Pulmonary artery endothelial cell (primary cell): ENCODE measurements at regions not wholly inside any gene's neighbourhood (a gene's known extent, or its start where the extent isn't known, plus 50 kb on each side); places are given as distances from the start of the nearest gene placed in this dataset.
"Not testable (repeated sequence)": the region's sequence is repeated elsewhere in the genome, so short reads cannot be mapped to it uniquely, and the experiment has no call there.

Experiments used
- DNase-seq: peaks from one replicate; pipeline ENCODE4 v3.0.0-alpha.2; 2011; ENCODE audit warnings: low read depth, low spot score

- DNase-seq: no peak
Observed at GRCh38 chr3:110667216-110667615, 404.4 kb upstream of the NECTIN3 start.

DNA sequence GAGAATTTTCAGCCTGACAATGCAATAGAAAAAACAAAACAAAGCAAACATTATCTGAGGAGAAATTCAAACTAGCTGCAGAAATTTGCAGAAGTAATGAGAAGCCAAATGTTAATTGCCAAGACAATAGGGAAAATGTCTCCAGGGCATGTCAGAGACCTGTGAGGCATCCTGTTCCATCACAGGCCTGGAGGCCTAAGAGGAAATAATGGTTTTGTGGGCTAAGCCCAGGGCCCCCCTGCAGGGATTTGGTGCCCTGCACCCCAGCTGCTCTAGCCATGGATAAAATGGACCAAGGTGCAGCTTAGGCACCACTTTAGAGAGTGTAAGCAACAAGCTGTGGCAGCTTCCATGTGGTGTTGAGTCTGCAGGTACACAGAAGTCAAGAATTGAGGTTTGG is 401.2 kb upstream of the NECTIN3 start:
- no peak for DNase-seq

- no peak for DNase-seq
Observed at GRCh38 chr3:110677506-110677905, 394.1 kb upstream of the NECTIN3 start.

DNA sequence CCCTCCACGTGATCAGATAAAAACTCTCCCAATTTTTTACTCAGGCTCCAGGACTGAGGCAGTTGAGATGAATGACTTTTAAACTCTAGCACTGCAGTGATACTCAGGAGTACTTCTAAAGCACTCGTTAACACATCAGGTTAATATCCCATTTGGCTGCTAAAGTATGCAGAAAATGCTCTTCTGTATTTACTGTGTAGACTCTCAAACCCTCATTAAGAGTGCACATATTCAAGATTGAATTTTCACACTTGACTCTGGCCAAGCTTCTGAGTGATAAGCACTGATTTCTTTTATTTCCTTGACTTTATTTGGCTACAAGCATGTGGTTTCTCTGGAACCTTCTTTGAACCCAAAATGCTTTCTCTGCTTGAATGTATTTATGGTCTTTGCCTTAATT is 392.3 kb upstream of the NECTIN3 start:
- no peak for DNase-seq

- no peak for DNase-seq
Observed at GRCh38 chr3:110680450-110680849, 391.2 kb upstream of the NECTIN3 start.

DNA sequence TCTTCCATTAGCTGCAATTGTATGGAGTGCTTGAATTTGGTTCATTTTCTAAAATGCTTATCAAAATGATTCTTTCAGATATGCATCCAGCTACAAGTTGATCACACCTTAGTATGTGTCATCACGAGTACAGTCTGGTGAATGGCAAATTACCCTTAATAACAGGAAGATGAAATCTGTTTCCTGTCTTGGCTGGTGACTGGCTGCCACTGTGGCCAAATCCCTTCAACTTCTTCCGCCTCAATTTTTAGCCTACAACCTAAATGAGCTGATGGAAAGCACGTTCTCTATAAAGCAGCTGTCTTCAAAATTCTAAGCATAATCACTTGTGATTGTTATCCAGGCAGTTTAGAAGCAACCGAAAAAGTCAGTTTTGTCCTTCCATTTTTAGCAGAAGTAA is 387.1 kb upstream of the NECTIN3 start:
- DNase-seq: no peak

DNA sequence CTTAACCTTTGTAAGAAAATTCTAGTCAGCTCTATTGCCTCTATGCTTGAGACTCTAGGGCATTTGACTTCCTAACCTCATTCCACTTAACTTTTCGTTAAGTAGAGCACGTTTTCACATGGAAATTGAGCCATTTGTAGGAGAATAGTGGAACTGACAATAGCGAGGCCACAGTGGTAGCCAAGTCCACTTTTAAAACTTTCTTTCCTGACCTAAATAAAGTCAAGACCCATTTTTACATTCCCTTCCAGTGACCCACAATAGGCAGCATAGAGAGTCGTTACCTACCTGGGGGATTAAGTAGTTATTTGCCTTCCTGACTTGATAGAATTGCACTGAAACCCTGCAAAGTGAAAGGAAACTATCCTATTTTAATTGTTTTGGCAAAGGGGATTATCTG is 386.0 kb upstream of the NECTIN3 start:
- no peak for DNase-seq

- DNase-seq: no peak
Observed at GRCh38 chr3:110686701-110687100, 384.9 kb upstream of the NECTIN3 start.

GRCh38 chr3:110687138-110687537 is 384.5 kb upstream of the NECTIN3 start:
- DNase-seq: no peak

DNA sequence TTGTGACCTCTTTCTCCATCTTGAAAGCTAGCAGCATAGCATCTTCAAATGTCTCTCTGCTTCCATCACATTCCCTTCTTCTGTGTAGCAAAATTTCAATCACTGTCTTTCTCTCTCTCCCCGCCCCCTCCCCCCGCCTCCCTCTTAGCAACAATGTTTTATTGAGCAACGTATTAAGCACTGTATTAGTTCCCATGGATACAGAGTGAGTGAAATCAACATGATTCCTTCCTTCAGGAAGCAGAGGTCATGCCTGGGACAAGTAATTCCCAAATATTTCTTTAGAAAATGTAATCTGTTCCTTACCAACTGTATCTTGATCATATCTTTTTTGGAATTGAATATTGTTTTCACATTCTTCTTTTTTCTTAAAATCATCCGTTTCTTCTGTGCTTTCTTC is 373.7 kb upstream of the NECTIN3 start:
- DNase-seq: peak; percentile 52

GRCh38 chr3:110704332-110704731 is 367.3 kb upstream of the NECTIN3 start:
- DNase-seq: not testable (repeated sequence)

GRCh38 chr3:110708156-110708555 is 363.5 kb upstream of the NECTIN3 start:
- DNase-seq: no peak

- no peak for DNase-seq
Observed at GRCh38 chr3:110710156-110710555, 361.5 kb upstream of the NECTIN3 start.

GRCh38 chr3:110710603-110711002 is 361.0 kb upstream of the NECTIN3 start:
- no peak for DNase-seq

DNA sequence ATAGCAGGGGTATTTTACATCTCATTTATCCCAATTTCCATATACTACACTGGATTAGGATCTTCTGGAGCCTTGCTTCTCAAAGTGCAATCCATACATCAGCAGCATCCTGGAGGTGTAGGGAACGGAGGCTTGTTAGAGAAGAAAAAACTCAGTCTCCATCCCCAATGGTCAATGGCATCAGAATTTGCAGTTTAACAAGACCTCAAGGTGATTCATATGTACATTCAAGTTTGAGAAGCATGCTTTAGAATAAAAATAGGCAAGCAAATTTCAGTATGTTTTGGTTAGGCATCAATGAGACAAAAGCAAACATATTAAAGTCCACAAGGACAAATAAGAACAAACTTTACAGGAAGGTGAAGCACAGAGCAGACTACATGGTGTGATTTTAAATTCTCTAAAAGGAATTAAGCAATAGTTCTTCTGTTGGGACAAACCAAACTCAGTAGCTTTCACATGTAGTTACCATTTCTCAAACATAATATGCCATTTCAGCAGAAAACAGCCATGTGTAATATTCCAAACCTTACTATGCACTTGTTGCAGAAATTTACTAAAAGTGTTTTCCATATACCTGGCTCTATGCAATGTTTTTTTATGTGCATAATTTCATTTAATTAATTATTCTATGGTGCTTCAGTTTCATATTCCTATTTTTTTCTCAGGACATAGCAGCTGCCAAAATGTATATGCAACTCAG is 360.3 kb upstream of the NECTIN3 start:
- DNase-seq: no peak

DNA sequence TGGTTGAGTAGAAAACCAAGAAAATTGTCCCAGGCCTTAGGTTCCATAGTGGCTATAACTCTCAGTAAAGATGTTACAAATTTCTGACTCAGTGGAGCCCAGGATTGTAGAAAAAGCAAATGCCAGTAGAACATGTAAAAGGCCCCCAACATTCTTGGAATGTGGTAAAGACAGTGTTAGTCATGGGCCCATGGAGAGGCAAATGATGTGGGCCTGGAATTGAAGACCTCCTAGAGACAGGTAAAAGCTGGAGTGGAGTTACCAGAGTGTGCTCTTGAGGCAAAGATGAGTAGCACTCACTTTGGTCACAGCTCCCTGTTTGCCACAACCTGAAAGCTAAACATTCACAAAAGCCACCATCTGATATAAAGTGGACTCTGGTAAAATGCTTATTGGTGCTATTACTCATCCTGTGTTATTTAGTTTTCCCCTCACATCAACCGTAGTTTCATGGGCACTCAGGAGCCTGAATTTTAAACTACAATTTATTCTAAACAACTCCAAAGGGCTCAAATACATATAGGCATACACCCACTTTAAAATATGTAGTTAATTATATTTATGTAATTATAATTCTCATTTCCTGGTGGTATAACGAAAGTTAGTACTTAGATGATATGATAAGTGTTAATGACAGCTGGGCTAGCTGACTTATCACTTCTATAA is 359.6 kb upstream of the NECTIN3 start:
- no peak for DNase-seq

DNA sequence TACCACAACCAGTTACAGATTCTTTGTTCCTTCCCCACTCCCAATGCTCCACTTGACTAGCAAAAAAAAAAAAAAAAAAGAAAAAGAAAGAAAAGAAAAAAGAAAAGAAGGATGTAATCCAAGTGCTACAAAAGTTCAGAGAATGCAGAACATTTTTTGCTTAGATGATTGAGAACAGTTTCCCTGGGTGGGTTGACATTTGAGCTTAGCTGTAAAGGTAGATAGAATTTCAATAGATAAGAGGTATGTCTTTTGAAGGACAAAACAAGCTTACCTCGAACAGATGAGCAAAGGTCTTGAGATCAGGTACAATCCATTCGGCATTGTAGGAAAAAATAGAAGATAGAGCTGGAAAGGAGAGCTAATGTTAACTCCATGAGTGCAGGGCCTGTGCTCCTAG is 344.6 kb upstream of the NECTIN3 start:
- no peak for DNase-seq

- no peak for DNase-seq
Observed at GRCh38 chr3:110731148-110731547, 340.5 kb upstream of the NECTIN3 start.

- DNase-seq: no peak
Observed at GRCh38 chr3:110732420-110732819, 339.2 kb upstream of the NECTIN3 start.

GRCh38 chr3:110733045-110733444 is 338.6 kb upstream of the NECTIN3 start:
- no peak for DNase-seq

DNA sequence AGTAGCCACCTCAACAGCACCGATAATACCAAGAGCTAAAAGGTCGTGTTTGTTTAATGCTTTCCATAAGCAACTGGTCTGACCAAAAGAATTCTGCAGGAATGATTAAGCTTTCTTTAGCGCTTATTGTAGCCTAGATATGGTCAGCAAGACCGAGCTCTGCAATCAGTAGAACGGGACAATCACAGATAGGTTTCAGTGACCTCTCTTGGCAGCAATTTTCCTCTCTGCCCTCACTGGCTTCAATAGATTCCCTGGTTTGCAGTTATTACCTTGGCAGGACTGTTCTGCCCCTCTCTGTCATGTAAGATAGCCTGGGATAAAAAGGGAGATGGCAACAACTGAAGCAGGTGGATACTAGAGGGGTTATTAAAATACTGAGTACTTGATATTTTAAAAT is 337.1 kb upstream of the NECTIN3 start:
- DNase-seq: no peak

DNA sequence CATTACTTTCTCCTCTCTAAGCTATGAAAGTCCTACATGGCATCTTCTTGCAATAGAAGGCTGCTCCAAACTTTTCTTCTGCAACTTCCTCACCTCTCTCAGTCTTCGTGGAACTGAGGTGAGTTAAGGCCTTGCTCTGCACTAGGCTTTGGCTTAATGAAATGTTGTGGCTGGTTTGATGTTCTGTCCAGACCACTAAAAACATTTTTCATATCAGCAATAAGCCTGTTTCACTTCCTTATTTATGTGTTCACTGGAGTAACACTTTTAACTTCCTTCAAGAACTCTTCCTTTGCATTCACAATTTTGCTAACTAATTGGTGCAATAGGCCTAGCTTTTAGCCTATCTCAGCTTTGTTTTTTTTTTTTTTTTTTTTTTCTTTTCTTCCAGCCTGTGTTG is 335.3 kb upstream of the NECTIN3 start:
- DNase-seq: no peak

DNA sequence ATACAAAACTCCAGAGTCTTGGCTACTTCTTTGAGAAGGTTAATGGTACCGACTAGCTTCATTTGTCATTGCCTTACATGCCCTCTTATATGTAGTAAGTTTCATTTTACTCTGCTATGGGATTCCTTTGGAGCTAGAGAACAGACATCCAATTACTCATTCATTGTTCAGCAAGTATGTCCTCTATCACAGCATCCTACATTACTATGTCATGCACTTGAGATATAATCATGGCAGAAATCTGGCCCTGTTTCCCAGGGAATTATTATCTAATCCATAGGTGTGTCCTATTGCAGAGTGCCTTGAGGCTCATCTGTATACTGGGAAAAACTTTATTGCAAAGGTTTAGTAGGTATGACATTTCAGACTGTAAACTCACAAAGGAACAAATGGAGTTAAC is 333.1 kb upstream of the NECTIN3 start:
- DNase-seq: no peak
